ENCODE measurements at regions not wholly inside any gene's neighbourhood (a gene's known extent, or its start where the extent isn't known, plus 50 kb on each side); places are given as distances from the start of the nearest gene placed in this dataset.

- BruUV-seq (replicated peaks), result no TSS peak
These were observed 257.3 kb downstream of the MIAT start for GRCh38 chr22:26914519-26915185.

GRCh38 chr22:26916236-26916635 is 258.8 kb downstream of the MIAT start:
- no peak for TF ChIP-seq CTCF (conservative IDR thresholded peaks at IDR 0.05; ENCODE audit: low read depth, low read length)
- Histone ChIP-seq H3K9me3 (ENCODE audit: low read depth, low read length, poor library complexity, severe bottlenecking) (no peaks in the 10 kb centered on the region), H3K4me3 (ENCODE audit: low read depth, low read length, poor library complexity, severe bottlenecking) (no peak overlapping the region), H3K36me3 (ENCODE audit: insufficient read depth, low read length, poor library complexity, severe bottlenecking) (no peaks in the 10 kb centered on the region), H3K27me3 (replicated peaks; ENCODE audit: insufficient read depth, low read depth, low read length, poor library complexity) (no peaks in the 10 kb centered on the region), H3K27ac (ENCODE audit: low read depth, low read length, poor library complexity, severe bottlenecking) (no peak overlapping the region), H3K4me1 (ENCODE audit: insufficient read depth, low read length, poor library complexity, severe bottlenecking) (no peaks in the 10 kb centered on the region)
- ChIA-PET POLR2A (ENCODE audit: low non-redundant PET) (no interaction called here), CTCF (no interaction called here)
- intact Hi-C loops (cut with micrococcal nuclease; ENCODE audit: unreplicated experiment), result no loop called here
- no TSS peak for BruUV-seq (replicated peaks)
- no peak for DNase-seq (ENCODE audit: low spot score)

More at GRCh38 chr22:26914519-26915185, 257.3 kb downstream of the MIAT start:
- TF ChIP-seq EZH2 (IDR thresholded peaks at IDR 0.05; ENCODE audit: borderline replicate concordance, low read depth, low read length, poor library complexity, severe bottlenecking), result no peak
- TF ChIP-seq CTCF (conservative IDR thresholded peaks at IDR 0.05; ENCODE audit: low read depth, low read length), result no peak
- H3K27me3 ChIP-seq (replicated peaks; ENCODE audit: insufficient read depth, low read depth, low read length, poor library complexity), result no peaks in the 10 kb centered on the region
- intact Hi-C loops (cut with micrococcal nuclease; ENCODE audit: unreplicated experiment), result no loop called here
- H3K4me3 ChIP-seq (ENCODE audit: low read depth, low read length, poor library complexity, severe bottlenecking), result no peak overlapping the region
- no peaks in the 10 kb centered on the region for H3K36me3 ChIP-seq (ENCODE audit: insufficient read depth, low read length, poor library complexity, severe bottlenecking)
- DNase-seq (ENCODE audit: low spot score), result no peak
- H3K27ac ChIP-seq (ENCODE audit: low read depth, low read length, poor library complexity, severe bottlenecking), result no peak overlapping the region
- H3K4me1 ChIP-seq (ENCODE audit: insufficient read depth, low read length, poor library complexity, severe bottlenecking), result no peaks in the 10 kb centered on the region
- ChIA-PET POLR2A (ENCODE audit: low non-redundant PET) (no interaction called here), CTCF (no interaction called here)
- H3K9me3 ChIP-seq (ENCODE audit: low read depth, low read length, poor library complexity, severe bottlenecking), result no peaks in the 10 kb centered on the region

GRCh38 chr22:26918226-26918625 is 260.8 kb downstream of the MIAT start:
- Histone ChIP-seq H3K36me3 (ENCODE audit: insufficient read depth, low read length, poor library complexity, severe bottlenecking) (no peaks in the 10 kb centered on the region), H3K27ac (ENCODE audit: low read depth, low read length, poor library complexity, severe bottlenecking) (no peak overlapping the region), H3K27me3 (replicated peaks; ENCODE audit: insufficient read depth, low read depth, low read length, poor library complexity) (no peaks in the 10 kb centered on the region), H3K4me1 (ENCODE audit: insufficient read depth, low read length, poor library complexity, severe bottlenecking) (no peaks in the 10 kb centered on the region), H3K9me3 (ENCODE audit: low read depth, low read length, poor library complexity, severe bottlenecking) (no peaks in the 10 kb centered on the region), H3K4me3 (ENCODE audit: low read depth, low read length, poor library complexity, severe bottlenecking) (no peak overlapping the region)
- TF ChIP-seq EZH2 (IDR thresholded peaks at IDR 0.05; ENCODE audit: borderline replicate concordance, low read depth, low read length, poor library complexity, severe bottlenecking) (no peak), CTCF (conservative IDR thresholded peaks at IDR 0.05; ENCODE audit: low read depth, low read length) (no peak)
- POLR2A ChIA-PET (ENCODE audit: low non-redundant PET), result interaction anchor here (0.6 kb wide), 1 partner anchor 10 kb away, joined by 4 read pairs; no protein-coding TSS in a partner anchor
- BruUV-seq (replicated peaks), result no TSS peak
- CTCF ChIA-PET, result no interaction called here
- DNase-seq (ENCODE audit: low spot score), result peak; percentile 67
- intact Hi-C loops (cut with micrococcal nuclease; ENCODE audit: unreplicated experiment), result no loop called here

Measured in A673 (cell line).